ENCODE measurements at regions not wholly inside any gene's neighbourhood (a gene's known extent, or its start where the extent isn't known, plus 50 kb on each side); places are given as distances from the start of the nearest gene placed in this dataset.

DNA sequence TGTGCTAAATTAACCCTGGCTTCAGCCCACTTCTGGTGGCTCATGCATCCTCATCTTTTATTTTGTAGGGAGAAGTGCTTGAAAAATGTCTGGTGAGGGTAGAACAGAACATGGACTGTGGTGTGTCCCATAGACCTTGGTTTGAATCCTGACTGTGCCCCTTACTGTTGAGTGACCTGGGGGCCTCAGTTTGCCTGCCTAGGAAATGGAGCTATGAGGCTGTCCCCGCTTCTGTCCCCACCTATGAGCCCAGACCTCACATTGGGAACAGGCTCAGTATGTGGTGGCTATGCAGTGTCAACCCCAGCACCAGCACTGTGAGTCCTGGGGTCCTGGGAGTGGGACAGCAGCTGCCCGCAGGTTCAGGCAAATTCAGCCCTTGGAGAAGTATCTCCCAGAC is 186.3 kb upstream of the GSE1 start:
- DNase-seq (ENCODE audit: low read depth): no peak

- DNase-seq (ENCODE audit: low read depth): no peak
These were observed 184.8 kb upstream of the GSE1 start for GRCh38 chr16:85428168-85428898.

DNA sequence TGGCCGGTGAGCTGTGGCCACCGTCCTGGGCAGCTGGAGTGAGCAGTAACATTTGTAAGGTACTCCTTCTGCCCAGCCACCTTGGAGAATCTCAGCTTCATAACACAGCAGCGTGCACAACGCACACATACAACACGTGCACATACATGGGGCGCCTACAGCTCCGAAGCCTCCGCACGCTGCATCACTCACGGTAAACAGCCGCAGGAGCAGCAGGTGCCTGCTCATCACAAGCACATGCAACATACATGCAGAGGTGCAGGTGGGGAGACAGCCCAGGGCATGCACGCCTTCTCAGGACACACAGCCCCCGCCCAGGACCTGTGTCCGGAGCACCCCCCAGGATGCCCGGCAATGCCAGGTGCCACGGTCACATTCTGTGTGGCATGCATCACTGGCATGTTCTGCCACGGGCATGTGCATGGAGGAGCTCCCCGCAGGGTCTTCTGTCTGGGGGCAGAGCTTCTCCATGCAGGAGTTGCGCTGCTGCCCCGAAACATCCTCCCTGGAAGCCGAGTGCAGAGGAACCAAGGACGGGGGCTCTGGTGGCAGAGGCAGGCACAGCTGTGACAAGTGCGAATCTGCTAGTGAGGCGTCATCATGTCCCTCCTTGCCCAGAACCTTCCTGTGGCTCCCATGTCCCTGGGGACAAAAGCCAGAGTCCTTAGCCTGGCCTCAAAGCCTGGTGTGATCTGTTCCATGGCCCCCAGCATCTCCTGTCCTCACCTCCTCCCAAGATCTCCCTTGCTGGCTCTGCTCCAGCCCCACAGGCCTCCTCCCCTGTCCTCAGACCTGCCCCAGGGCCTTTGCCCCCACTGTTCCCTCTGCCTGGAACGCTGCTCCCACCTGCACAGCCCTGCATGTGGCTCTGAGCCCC is 184.0 kb upstream of the GSE1 start:
- DNase-seq (ENCODE audit: low read depth): no peak

DNA sequence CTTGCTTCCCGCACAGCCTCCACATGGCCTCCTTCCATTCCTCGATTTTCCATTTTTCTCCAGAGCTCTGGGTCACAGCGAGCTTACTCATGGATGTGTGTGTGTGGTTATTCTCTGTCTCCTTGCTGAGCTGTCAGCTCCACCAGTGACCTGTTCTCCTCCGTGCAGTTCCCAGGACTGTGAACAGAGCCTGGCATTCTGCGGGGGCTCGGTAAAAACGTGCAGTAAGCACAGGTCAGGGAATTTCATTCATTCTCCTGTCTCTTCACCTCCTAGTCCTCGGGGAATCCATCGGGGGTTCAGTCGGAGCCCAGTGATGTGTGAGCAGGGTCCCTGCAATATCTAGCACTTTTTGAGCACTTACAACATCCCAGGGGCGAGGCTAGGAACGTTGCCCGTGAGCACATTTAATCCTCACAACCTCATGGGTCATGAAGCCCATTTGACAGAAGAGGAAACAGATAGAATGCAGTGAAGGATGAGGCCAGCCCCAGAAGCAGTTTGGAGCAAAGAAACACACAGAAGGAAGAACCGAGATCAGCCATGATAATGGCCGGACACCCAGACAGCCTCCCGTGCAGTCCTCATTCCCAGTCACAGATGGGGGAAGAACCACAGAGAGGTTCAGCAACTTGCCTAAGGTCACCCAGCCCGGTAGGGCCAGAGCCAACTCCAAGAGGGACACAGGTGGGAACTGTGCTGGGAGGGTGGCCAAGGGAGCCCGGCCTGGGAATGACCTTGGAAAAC is 183.2 kb upstream of the GSE1 start:
- DNase-seq (ENCODE audit: low read depth): no peak

DNA sequence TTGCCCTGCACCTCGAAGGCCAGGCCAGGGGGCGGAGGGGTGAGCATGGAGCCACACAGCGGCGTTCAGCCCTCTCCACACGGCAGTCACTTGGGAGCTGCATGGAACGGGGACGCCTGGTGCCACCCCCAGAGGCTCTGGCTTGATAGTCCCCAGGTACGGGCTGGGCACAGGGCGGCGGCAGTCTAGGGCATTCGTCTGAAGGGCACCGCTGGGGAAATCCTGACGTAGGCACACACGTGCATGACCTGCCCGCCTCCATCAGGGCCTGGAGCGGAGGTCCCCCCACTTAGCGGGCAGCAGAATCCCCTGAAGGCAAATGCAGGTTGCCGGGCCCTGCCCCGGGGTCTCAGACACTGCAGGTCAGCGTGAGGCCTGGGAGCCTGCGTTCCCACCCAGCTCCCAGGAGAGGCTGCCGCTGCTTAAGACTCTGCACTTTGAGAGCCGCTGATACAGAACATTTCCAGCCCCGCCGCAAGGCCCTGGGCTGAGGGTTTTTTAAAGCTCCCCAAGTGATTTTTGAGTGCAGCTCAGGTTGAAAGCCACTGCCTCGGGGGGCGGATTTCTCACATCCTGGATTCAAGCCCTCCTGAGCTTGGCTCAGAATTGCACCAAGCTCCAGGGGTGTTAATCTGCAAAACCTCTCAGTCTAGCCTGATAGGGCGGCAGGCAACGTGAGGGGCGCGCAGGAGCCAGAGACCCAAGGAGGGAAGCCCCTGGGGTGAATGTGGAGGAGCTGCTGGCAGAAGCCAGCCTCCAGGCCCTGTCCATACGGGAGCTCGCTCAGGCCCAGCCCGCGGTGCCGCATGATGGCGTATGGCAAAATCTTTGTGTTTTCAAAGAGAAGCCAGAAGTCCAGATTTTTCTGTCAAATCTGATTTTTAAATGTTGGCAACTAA is 182.3 kb upstream of the GSE1 start:
- no peak for DNase-seq (ENCODE audit: low read depth)

DNA sequence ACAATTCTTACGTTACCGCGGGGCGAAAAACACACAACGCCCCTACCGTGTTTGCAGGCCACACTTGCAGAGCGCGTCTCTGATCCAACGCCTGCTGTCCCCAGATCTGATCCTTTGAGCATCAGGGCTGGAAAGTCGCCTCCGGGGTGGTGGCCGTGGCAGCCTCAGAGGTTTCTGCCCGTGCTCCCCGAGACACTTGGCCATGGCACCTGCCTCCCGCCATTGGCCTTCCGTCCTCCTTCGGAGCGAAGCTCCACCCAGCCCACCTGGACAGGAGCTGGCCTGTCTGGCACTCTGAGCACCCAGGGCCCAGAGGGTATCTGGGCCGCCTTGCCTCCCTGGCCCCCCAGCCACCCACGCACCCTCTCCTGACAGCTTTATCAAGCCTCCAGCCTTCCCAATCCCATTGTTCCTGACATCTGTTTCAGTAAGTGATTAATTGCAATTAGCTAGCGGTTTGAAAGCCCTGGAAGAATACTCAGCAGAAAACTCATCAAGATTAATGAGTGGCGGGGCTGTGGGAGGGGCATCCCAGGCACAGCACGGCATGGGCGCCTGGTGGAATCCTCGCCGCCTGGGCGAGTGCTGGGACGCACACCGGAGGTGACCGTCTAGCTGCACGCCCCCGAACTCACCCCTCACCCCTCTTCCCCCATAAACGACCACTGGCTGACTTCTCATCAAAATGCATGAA is 181.5 kb upstream of the GSE1 start:
- DNase-seq (ENCODE audit: low read depth): no peak

DNA sequence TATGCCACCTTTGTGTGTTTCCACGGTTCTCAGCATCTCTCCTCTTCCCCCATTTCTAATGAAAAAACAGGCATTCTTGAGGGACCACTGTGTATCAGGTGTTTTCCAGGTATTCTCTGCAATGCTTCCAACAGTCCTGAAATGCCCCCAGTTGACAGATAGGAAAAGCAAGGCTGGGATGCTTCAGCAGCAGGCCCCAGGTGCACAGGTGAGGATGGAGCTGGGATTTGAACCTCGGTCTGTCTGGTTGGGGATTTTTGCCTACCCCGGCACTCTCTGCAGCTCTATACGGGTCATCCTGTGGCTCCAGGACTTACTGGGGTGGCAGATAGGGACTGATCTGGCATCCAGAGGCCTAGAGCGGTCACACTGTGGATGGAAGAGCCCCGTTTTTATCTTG is 180.5 kb upstream of the GSE1 start:
- DNase-seq (ENCODE audit: low read depth): no peak

GRCh38 chr16:85433477-85433876 is 179.6 kb upstream of the GSE1 start:
- DNase-seq (ENCODE audit: low read depth): no peak

DNA sequence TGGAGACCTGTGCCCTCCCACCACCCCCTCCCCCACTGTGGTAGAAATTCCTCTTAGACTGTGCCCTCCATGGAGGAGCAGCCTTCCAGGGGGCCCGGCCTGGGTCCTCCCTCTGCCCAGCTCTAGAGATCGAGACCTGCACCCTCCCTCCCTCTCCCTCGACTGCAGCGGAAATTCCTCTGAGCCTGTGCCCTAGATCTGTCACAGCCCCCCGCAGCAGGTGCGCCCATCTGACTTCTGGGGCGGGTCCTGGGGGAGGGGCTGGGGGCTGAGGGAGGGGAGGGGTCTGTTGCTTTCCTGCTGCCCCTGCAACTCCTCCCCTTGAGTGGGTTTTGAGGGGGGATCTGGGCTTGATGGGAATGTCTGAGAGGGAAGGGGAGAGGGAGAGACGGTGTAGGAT is 177.8 kb upstream of the GSE1 start:
- DNase-seq (ENCODE audit: low read depth): no peak

- no peak for DNase-seq (ENCODE audit: low read depth)
These were observed 177.4 kb upstream of the GSE1 start for GRCh38 chr16:85435700-85436099.

DNA sequence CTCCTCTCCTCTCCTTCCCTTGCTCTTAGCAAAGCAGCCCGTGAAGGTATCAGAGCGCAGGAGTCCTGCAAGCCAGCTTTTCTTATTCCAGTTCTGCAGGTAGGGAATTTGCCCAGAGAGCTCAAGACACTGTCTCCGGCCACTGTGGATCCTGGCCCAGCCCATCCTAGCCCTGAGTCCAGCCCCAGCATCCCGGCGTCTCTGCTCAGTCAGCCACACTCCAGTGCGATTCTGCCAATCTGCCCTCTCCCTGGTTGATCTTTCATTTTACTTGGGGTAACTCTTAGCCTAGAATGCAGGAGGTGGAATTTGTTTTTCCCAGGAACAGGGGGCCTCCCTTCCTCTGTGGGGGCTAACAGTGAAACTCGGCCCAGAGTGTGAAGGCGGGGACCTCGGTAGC is 176.9 kb upstream of the GSE1 start:
- no peak for DNase-seq (ENCODE audit: low read depth)

DNA sequence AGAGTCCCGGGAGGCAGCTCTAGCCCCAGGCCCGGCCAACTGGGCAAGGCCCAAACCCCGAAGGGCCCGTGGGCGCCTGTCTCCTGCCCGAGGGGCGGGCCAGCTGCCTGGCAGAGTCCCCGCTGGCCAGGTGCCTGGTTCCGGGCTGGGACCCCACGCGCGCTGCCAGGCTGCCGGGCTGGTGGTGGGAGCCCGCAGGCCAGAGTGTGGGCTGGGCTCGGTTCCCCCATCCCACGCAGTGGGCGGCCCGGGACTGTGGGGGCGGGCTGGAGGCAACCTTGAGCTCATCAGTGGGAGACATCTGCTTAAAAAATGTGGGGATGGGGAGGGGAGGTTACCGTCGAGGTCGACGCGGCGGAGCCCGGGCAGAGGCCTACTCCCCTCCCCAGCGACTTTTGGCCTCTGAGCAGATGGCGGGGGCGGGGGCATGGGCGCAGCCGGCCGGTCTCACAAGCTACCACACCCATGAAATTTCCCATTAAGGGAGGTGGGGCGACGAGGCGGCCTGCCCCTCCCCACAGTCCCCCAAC is 176.4 kb upstream of the GSE1 start:
- peak; percentile 37 for DNase-seq (ENCODE audit: low read depth)

DNA sequence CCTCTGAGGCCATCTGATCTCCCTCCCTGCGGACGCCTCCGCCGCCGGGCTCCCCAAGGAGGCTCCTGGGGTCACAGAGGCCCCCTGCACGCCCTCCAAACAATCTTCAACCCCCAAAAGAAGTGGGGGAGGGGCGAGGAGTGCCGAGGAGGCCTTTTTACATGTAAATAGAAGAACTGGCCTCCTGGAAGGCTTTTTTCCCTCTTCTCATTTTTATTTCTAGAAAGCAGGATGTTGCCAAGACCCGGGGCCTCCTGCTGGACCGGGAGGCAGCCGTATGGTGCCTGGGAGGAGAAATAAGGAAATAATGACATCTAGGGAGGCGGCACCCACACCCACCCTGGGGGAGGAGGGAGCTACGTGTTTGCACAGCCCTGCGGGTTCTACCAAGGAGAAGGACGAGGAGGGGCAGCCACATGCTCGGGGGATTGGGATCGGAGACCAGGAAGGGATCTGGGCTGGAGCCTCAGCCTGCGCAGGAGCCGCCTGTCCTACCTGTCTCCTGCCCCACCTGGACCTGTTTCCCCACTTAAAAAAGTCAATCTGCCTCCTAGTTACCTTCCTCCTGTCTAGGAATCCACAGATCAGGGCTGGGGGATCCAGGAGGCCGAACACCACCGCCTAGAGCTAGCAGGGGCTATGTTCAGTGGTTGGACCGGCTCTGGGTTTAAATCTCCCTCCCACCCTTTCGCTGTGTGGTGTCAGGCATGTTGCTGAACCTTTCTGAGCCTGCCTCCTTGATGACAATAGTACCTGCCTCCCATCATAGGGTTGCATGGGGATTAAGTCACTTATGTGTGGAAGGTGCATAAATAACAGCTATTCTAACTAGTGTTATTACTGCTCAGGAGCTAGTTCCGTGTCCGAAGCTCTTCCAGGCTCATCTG is 175.7 kb upstream of the GSE1 start:
- DNase-seq (ENCODE audit: low read depth): peak; percentile 40

DNA sequence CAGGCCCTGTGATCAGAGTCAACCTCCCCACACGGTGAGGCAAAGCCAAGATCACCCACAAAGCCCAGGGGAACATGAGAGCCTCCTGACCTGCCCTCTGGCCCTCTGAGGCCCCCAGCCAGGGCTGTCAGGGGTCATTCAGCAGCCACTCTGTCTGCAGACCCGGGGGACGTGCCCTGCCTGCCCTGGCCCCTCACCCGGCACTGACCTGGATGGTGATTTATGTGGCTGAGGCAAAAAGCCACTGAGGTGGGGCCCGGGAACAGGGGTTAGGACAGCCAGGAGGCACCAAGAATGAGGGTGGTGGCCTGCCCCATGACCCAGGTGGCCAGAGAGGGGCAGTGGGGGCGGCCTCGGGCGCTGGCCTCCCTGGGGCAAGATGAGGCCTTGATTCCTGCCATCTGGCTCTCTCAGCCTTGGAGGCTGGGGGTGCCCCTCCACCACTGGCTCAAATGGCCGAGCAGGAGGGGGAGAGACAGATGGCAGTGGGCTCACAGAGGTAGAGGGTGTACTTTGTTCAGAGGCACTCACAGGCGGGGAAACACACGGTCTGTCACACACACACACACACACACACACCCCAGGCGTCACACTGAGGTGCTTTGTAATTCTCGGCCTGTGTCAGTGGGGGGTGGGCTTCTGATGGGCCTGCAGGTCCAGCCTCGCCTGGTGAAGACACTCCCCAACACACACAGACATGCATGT is 174.0 kb upstream of the GSE1 start:
- DNase-seq (ENCODE audit: low read depth): no peak

GRCh38 chr16:85440744-85441143 is 172.4 kb upstream of the GSE1 start:
- DNase-seq (ENCODE audit: low read depth): no peak

DNA sequence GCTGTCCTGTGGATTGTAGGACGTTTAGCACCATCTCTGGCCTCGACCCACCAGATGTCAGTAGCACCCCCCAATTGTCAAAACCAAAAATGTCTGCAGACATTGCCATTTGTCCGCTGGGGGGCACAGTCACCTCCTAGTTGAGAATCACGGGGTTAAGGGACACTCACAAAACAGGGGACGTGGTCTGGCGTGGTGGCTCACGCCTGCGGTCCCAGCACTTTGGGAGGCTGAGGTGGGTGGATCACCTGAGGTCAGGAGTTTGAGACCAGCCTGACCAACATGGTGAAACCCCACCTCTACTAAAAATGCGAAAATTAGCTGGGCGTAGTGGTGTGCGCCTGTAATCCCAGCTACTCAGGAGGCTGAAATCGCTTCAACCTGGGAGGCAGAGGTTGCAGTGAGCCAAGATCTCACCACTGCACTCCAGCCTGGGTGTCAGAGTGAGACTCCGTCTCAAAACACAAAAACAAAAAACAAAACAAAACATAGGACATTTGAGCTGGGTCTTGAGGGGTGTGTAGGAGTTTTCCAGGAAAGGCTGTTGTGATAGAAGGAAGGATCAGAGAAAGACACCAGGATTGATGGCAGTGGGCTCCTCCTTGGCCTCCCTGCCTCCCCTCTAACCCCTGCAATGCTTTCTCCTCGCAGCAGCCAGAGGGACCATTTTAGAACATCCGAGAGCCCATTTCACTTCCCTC is 171.8 kb upstream of the GSE1 start:
- no peak for DNase-seq (ENCODE audit: low read depth)

DNA sequence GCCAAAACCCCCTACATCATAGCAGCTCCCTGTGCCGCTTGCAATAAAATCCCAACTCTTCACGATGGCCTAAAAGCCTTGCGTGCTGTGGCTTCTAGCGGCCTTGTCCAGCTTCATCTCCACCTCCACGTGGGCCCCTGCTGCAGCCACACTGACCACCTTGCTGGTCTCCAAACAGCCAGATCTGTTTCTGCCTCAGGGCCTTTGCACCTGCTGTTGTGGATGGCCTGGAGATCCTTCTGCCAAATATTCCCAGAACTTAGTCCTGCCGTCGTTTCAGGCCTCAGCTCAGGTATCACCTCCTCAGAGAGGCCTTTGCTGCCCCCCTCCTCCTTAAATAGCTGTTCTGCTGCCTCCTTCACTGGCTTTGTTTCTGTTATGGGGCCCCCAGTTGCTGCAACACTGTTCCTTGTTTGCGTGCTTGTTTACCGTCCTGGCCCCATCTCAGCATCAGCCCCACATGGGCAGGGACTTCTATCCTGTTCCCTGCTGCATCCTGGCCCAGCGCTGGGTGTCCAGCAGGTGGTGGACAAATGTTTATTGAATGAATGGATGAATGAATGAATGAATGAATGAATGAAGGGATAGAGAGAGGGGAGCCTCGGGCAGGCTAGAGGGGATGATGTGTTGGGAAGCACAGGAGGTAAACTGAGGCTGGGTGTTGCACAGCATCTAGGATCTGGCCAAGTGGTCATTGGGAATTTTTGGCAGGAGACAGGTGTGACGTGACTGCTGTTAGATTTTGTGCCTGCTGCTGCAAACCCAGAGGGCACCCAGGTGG is 171.0 kb upstream of the GSE1 start:
- no peak for DNase-seq (ENCODE audit: low read depth)

- no peak for DNase-seq (ENCODE audit: low read depth)
These were observed 170.0 kb upstream of the GSE1 start for GRCh38 chr16:85443116-85443515.

Measured in fibroblast of the conjunctiva (primary cell).